Esophagus squamous epithelium (tissue), 4 donors: ENCODE measurements at regions not wholly inside any gene's neighbourhood (a gene's known extent, or its start where the extent isn't known, plus 50 kb on each side); places are given as distances from the start of the nearest gene placed in this dataset.

Source experiments
- CTCF ChIP-seq, 6 experiments: fragments of 450-650 bp in 4 of 6; fragments of 200-600 bp in 2 of 6; sonication (generic) in 2 of 6; IDR thresholded peaks; one replicate each; pipeline ENCODE4 v1.5.1; 2016 to 2019; ENCODE audit warnings: antibody characterized with exemption in 6 of 6, mild to moderate bottlenecking in 4 of 6, moderate library complexity in 4 of 6
- POLR2A ChIP-seq, 4 donors: fragments of 450-650 bp; IDR thresholded peaks; one replicate each; pipeline ENCODE4 v1.6.1; 2017; ENCODE audit warnings: antibody characterized with exemption in 4 of 4, mild to moderate bottlenecking in 4 of 4, moderate library complexity in 3 of 4

- TF ChIP-seq CTCF (IDR thresholded peaks at IDR 0.05) (no peak), POLR2A (IDR thresholded peaks at IDR 0.05) (no peak)
Observed at GRCh38 chr17:45732926-45733505, 51.1 kb upstream of the CRHR1 start.
